Ascending aorta (tissue), 2 donors: ENCODE measurements at regions not wholly inside any gene's neighbourhood (a gene's known extent, or its start where the extent isn't known, plus 50 kb on each side); places are given as distances from the start of the nearest gene placed in this dataset.

Experiments
- DNase-seq, 2 donors: peaks; one replicate each; pipeline ENCODE4 v3.0.0-alpha.2; 2019; ENCODE audit warnings: low spot score in 2 of 2
- H3K27ac ChIP-seq, 2 donors: fragments of 200-600 bp; sonication (generic); one replicate each; pipeline ENCODE4 v1.5.1; 2016 to 2017; ENCODE audit warnings: mild to moderate bottlenecking in 1 of 2
- H3K27me3 ChIP-seq: fragments of 200-600 bp; sonication (generic); one replicate; pipeline ENCODE4 v1.5.1; 2017
- H3K36me3 ChIP-seq, 2 donors: fragments of 200-600 bp; sonication (generic); one replicate each; pipeline ENCODE4 v1.5.1; 2016
- H3K4me1 ChIP-seq, 2 donors: fragments of 200-600 bp; sonication (generic); one replicate each; pipeline ENCODE4 v1.5.1; 2016 to 2017; ENCODE audit warnings: mild to moderate bottlenecking in 1 of 2
- H3K4me3 ChIP-seq, 2 donors: fragments of 200-600 bp; sonication (generic); one replicate each; pipeline ENCODE4 v1.5.1; 2016 to 2017; ENCODE audit warnings: mild to moderate bottlenecking in 1 of 2
- H3K9me3 ChIP-seq, 2 donors: fragments of 200-600 bp; sonication (generic); one replicate each; pipeline ENCODE4 v1.5.1; 2016
- intact Hi-C: fragments of 100-400 bp; cut with DNase I; formaldehyde crosslinking; loops from one replicate; pipeline ENCODE4 v1.15.1; 2023
- TF ChIP-seq, protein P1 (sequence below), 3 experiments: fragments of 200-600 bp in 2 of 3; fragments of 450-650 bp in 1 of 3; sonication (generic) in 2 of 3; IDR thresholded peaks; one replicate each; pipeline ENCODE4 v1.5.1; 2016 to 2019; ENCODE audit warnings: antibody characterized with exemption in 3 of 3, mild to moderate bottlenecking in 1 of 3, moderate library complexity in 1 of 3

DNA sequence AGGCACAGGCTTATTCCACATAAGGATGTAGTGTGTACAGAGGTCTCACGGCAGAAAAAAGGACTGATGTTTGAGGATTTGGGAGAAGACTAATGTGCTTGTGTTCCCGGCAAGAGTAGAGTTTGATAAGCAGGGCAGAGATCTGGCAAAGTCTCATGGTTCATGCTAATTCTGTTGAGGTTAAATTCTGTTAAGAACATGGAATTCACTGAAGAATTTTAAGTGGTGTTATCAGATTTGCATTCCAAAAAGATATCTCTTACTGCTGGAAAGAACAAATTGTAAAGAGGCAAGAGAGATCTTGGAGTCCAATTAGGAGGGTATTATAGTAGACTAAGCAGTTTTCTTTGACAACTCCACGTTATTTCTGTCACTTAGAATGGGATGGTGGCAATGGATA is 348.3 kb downstream of the TDRD3 start:
- no peak for DNase-seq
- no peaks in the 10 kb centered on the region for H3K27me3 ChIP-seq
- no peak overlapping the region for H3K27ac ChIP-seq
- intact Hi-C loops = no loop called here
- H3K36me3 ChIP-seq = no peaks in the 10 kb centered on the region
- no peaks in the 10 kb centered on the region for H3K9me3 ChIP-seq
- TF ChIP-seq, protein P1, sequence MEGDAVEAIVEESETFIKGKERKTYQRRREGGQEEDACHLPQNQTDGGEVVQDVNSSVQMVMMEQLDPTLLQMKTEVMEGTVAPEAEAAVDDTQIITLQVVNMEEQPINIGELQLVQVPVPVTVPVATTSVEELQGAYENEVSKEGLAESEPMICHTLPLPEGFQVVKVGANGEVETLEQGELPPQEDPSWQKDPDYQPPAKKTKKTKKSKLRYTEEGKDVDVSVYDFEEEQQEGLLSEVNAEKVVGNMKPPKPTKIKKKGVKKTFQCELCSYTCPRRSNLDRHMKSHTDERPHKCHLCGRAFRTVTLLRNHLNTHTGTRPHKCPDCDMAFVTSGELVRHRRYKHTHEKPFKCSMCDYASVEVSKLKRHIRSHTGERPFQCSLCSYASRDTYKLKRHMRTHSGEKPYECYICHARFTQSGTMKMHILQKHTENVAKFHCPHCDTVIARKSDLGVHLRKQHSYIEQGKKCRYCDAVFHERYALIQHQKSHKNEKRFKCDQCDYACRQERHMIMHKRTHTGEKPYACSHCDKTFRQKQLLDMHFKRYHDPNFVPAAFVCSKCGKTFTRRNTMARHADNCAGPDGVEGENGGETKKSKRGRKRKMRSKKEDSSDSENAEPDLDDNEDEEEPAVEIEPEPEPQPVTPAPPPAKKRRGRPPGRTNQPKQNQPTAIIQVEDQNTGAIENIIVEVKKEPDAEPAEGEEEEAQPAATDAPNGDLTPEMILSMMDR (IDR thresholded peaks at IDR 0.05) = no peak
- no peaks in the 10 kb centered on the region for H3K4me1 ChIP-seq
- no peak overlapping the region for H3K4me3 ChIP-seq

DNA sequence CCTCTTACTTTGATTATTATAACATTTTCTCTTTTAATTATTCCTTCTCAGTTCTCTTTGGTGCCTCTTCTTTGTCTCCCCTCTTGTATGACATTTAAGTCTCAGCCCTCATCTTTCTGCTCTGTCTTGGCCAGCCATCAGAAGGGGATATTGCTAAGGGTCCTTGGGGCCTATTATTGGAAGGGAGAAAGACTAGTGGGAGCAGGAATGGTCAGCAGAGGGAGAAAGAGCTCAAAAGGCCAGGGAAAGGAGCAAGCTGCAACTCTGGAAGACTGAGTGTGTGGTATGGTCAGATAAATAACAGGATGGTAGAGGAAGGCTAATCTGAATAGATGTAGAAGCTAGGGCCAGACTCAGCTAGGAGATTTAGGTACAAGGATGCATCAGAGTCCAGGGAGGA is 336.9 kb downstream of the TDRD3 start:
- TF ChIP-seq, protein P1 (IDR thresholded peaks at IDR 0.05) = no peak
- Histone ChIP-seq H3K4me3 (no peak overlapping the region), H3K36me3 (no peaks in the 10 kb centered on the region), H3K27me3 (no peaks in the 10 kb centered on the region), H3K27ac (no peak overlapping the region), H3K9me3 (no peaks in the 10 kb centered on the region), H3K4me1 (no peaks in the 10 kb centered on the region)
- no peak for DNase-seq
- intact Hi-C loops = no loop called here

DNA sequence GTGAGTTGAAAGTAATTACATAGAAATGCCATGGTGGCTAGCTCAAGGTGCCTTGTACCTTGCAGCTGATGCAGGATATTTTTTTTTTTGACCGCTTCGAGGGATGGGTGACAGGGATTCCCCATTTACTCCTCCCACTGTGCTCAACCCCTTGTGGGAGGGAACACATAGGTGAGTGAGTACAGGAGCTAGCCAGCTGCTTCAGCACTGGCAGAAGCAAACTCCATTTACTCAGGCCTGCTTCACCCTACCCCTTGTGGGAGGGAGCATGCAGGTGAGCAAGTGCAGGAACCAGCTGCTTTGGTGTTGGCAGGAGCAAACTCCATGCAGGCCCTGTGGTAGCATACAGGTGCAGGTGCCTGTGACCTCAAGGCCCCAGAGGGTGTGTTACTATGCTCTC is 330.1 kb downstream of the TDRD3 start:
- intact Hi-C loops = no loop called here
- no peak overlapping the region for H3K27ac ChIP-seq
- no peaks in the 10 kb centered on the region for H3K4me1 ChIP-seq
- DNase-seq = no peak
- H3K4me3 ChIP-seq = no peak overlapping the region
- no peaks in the 10 kb centered on the region for H3K36me3 ChIP-seq
- no peaks in the 10 kb centered on the region for H3K9me3 ChIP-seq
- TF ChIP-seq, protein P1 (IDR thresholded peaks at IDR 0.05) = no peak
- H3K27me3 ChIP-seq = no peaks in the 10 kb centered on the region

DNA sequence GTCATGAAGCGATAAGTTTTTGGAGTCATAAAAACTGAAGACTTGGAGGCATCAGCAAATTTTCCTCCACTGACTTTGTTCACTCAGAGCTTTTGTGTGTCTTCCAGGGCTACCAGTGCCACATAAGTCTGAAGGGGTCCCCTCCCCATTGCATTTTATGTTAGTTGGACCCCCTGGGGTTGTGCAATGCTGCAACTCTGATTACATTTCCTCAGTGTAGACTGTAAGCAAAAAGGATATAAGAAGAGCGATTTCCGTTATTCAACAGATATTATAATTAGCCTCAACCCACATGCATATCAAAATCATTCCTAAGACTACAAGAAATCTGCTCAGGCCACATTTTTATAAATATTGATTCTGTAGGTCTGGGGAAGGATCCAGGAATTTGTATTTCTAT is 324.0 kb downstream of the TDRD3 start:
- H3K4me1 ChIP-seq = no peaks in the 10 kb centered on the region
- no peak overlapping the region for H3K27ac ChIP-seq
- no peaks in the 10 kb centered on the region for H3K9me3 ChIP-seq
- no peaks in the 10 kb centered on the region for H3K36me3 ChIP-seq
- no peak for DNase-seq
- TF ChIP-seq, protein P1 (IDR thresholded peaks at IDR 0.05) = no peak
- no peak overlapping the region for H3K4me3 ChIP-seq
- intact Hi-C loops = no loop called here
- no peaks in the 10 kb centered on the region for H3K27me3 ChIP-seq

DNA sequence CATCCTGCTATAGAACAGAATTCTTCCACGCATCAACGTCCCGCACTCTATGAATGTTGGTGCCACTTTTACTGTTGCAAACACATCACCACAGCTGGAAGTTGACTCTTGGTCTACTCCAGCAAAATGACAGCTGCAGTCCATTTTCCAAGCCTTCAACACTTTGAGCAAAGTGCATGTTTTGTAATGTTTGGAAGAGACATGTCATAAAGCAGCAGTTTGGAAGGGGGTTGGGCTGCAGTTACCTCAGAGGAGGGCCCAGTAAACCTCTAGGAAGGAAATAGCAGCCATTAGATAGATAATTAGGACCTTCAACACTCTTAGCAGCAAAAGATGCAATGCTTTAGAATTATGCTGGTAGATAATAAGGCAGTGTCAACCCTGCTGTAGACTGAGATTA is 323.6 kb downstream of the TDRD3 start:
- no peak overlapping the region for H3K4me3 ChIP-seq
- no peaks in the 10 kb centered on the region for H3K27me3 ChIP-seq
- intact Hi-C loops = no loop called here
- TF ChIP-seq, protein P1 (IDR thresholded peaks at IDR 0.05) = no peak
- H3K9me3 ChIP-seq = no peaks in the 10 kb centered on the region
- no peaks in the 10 kb centered on the region for H3K4me1 ChIP-seq
- DNase-seq = no peak
- H3K27ac ChIP-seq = no peak overlapping the region
- H3K36me3 ChIP-seq = no peaks in the 10 kb centered on the region

DNA sequence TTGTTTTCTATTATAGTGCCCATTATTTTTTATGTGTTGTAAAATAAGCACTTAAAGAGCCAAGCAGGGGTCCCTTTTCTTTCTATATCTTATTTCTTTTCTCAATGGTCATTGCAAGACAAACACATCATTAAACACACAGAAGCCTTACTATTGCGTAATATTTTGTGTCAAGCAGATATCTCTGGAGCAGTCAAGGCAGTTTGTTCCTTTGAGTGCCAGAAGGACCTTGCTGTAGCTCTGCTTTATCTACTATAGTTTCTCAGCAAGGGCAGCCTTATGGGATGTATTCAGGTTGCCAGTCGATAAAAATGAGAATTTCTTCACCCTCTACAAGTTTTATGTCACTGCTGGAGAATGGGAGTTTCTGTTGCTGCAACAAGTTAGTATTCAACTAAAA is 319.3 kb downstream of the TDRD3 start:
- Histone ChIP-seq H3K9me3 (no peaks in the 10 kb centered on the region), H3K27ac (no peak overlapping the region), H3K4me1 (no peaks in the 10 kb centered on the region), H3K27me3 (no peaks in the 10 kb centered on the region), H3K36me3 (no peaks in the 10 kb centered on the region), H3K4me3 (no peak overlapping the region)
- intact Hi-C loops = no loop called here
- no peak for DNase-seq
- TF ChIP-seq, protein P1 (IDR thresholded peaks at IDR 0.05) = no peak
